ENCODE measurements at regions not wholly inside any gene's neighbourhood (a gene's known extent, or its start where the extent isn't known, plus 50 kb on each side); places are given as distances from the start of the nearest gene placed in this dataset.
A peak's percentile ranks its signal among the peaks of the same experiment; 100 is the strongest.

DNA sequence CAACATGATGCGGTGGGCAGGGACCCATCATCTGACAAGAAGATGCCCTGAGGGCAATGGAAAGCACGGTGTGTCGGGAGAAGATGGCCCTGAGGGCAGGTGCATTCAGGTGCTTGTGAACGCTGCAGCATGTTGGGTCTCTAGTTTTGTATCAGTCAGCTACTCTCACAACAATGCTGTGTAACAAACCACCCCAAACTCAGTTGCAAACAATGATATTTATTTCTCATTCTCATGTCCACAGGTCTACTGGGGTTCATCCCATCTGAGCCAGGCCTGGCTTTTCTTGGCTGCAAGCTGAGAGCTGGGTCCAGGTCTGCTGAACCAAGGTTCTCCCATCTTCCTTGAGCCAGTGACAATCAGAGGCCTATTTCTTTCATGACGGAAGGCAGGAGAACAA is 461.6 kb downstream of the PREX1 start:
- no peaks in the 10 kb centered on the region for H3K9me3 ChIP-seq (replicated peaks in 1 of 2; ENCODE audit: control insufficient read depth in 1 of 2, insufficient read depth in 1 of 2, low read length in 2 of 2)
- H3K36me3 ChIP-seq (replicated peaks in 1 of 2; ENCODE audit: control insufficient read depth in 1 of 2, insufficient read depth in 2 of 2, low read length in 2 of 2), result no peaks in the 10 kb centered on the region
- no peak overlapping the region for H3K27ac ChIP-seq (ENCODE audit: low read depth in 1 of 2, low read length in 2 of 2)
- no peak overlapping the region for H3K4me2 ChIP-seq (replicated peaks; ENCODE audit: extremely low read depth, low read length, poor library complexity, severe bottlenecking)
- H3K27ac Mint-ChIP-seq, result peak overlapping the region in 1 of 7 donors; percentile 15
- DNase-seq, result no peak
- no peaks in the 10 kb centered on the region for H3K4me1 ChIP-seq (ENCODE audit: control insufficient read depth in 1 of 2, insufficient read depth in 2 of 2, low read length in 2 of 2)
- intact Hi-C loops (cut with micrococcal nuclease), result no loop called here
- no peaks in the 10 kb centered on the region for H4K20me1 ChIP-seq (ENCODE audit: insufficient read depth, low read length)
- no peaks in the 10 kb centered on the region for H3K79me2 ChIP-seq (ENCODE audit: insufficient read depth, low read length)
- no peaks in the 10 kb centered on the region for H3K4me1 Mint-ChIP-seq
- H3K9me3 Mint-ChIP-seq, result peaks cover 3 to 10% (median 6%) of the 10 kb centered on the region in 7 donors
- H3K36me3 Mint-ChIP-seq, result no peaks in the 10 kb centered on the region
- H3K9ac ChIP-seq (ENCODE audit: insufficient read depth, low read length, poor library complexity, severe bottlenecking), result no peak overlapping the region
- peaks cover 2 to 19% (median 14%) of the 10 kb centered on the region in 3 donors for H3K27me3 Mint-ChIP-seq (ENCODE audit: low read depth in 3 of 3)
- H3K27me3 ChIP-seq (ENCODE audit: control insufficient read depth in 2 of 2, insufficient read depth in 2 of 2, low read length in 2 of 2), result peaks cover 0 to 2% of the 10 kb centered on the region in 2 donors
- H2AFZ ChIP-seq (ENCODE audit: insufficient read depth, low read depth, low read length, poor library complexity, severe bottlenecking), result no peak overlapping the region
- H3K4me3 Mint-ChIP-seq, result no peak overlapping the region
- TF ChIP-seq, protein P1, sequence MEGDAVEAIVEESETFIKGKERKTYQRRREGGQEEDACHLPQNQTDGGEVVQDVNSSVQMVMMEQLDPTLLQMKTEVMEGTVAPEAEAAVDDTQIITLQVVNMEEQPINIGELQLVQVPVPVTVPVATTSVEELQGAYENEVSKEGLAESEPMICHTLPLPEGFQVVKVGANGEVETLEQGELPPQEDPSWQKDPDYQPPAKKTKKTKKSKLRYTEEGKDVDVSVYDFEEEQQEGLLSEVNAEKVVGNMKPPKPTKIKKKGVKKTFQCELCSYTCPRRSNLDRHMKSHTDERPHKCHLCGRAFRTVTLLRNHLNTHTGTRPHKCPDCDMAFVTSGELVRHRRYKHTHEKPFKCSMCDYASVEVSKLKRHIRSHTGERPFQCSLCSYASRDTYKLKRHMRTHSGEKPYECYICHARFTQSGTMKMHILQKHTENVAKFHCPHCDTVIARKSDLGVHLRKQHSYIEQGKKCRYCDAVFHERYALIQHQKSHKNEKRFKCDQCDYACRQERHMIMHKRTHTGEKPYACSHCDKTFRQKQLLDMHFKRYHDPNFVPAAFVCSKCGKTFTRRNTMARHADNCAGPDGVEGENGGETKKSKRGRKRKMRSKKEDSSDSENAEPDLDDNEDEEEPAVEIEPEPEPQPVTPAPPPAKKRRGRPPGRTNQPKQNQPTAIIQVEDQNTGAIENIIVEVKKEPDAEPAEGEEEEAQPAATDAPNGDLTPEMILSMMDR (IDR thresholded peaks at IDR 0.05), result no peak
- 96% methylated on average over 2 of the region's 5 CpGs for WGBS (ENCODE audit: insufficient coverage)
- H3K4me3 ChIP-seq (replicated peaks in 1 of 3; ENCODE audit: low read depth in 2 of 3, low read length in 3 of 3), result no peak overlapping the region

DNA sequence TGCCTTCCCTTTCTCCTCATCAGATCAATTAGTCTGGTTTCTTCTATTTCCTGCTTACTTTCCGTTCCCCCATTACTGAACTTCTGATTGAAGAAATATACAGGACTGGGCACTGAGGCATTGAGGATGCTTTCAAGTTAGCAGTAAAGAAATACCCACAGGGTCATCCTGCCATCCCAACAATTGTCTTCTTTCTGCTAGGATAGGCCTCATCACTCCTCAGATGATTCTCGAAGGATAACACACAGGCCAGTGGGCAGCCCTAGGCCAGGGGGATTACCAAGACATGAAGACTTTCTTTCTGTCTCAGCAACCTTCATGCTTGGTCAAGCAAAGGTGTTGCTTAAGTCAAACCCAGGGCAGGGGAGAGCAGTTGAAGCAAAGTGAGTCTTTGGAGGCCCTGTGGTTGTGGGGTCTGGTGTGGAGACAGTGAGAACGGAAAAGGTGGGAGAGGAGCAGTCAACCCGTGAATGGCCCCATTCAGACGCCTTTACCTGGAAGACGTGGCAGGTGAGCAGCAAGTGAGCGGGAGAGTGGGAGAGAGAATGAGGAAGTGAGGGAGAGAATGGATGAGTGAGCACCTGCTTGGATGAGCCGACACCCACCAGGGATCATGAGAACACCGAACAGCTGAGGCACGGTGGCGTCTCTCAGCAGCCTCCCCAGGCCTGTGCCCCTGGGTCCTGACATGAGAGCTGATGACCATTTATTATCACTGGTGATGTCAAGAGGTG is 462.9 kb downstream of the PREX1 start:
- DNase-seq, result no peak
- Histone ChIP-seq H3K79me2 (ENCODE audit: insufficient read depth, low read length) (no peaks in the 10 kb centered on the region), H3K36me3 (replicated peaks in 1 of 2; ENCODE audit: control insufficient read depth in 1 of 2, insufficient read depth in 2 of 2, low read length in 2 of 2) (no peaks in the 10 kb centered on the region), H3K27ac (ENCODE audit: low read depth in 1 of 2, low read length in 2 of 2) (no peak overlapping the region), H3K4me2 (replicated peaks; ENCODE audit: extremely low read depth, low read length, poor library complexity, severe bottlenecking) (no peak overlapping the region), H3K9ac (ENCODE audit: insufficient read depth, low read length, poor library complexity, severe bottlenecking) (no peak overlapping the region), H4K20me1 (ENCODE audit: insufficient read depth, low read length) (no peaks in the 10 kb centered on the region), H2AFZ (ENCODE audit: insufficient read depth, low read depth, low read length, poor library complexity, severe bottlenecking) (no peak overlapping the region), H3K9me3 (replicated peaks in 1 of 2; ENCODE audit: control insufficient read depth in 1 of 2, insufficient read depth in 1 of 2, low read length in 2 of 2) (no peaks in the 10 kb centered on the region), H3K4me3 (replicated peaks in 1 of 3; ENCODE audit: low read depth in 2 of 3, low read length in 3 of 3) (no peak overlapping the region), H3K4me1 (ENCODE audit: control insufficient read depth in 1 of 2, insufficient read depth in 2 of 2, low read length in 2 of 2) (no peaks in the 10 kb centered on the region), H3K27me3 (ENCODE audit: control insufficient read depth in 2 of 2, insufficient read depth in 2 of 2, low read length in 2 of 2) (peaks cover 0 to 2% of the 10 kb centered on the region in 2 donors)
- H3K27ac Mint-ChIP-seq, result no peak overlapping the region
- peaks cover 3 to 10% (median 6%) of the 10 kb centered on the region in 7 donors for H3K9me3 Mint-ChIP-seq
- H3K36me3 Mint-ChIP-seq, result no peaks in the 10 kb centered on the region
- 93% methylated on average over 10 of the region's 11 CpGs for WGBS (ENCODE audit: insufficient coverage)
- intact Hi-C loops (cut with micrococcal nuclease), result no loop called here
- no peak overlapping the region for H3K4me3 Mint-ChIP-seq
- no peaks in the 10 kb centered on the region for H3K4me1 Mint-ChIP-seq
- TF ChIP-seq, protein P1 (IDR thresholded peaks at IDR 0.05), result no peak
- peaks cover 3 to 17% (median 14%) of the 10 kb centered on the region in 3 donors for H3K27me3 Mint-ChIP-seq (ENCODE audit: low read depth in 3 of 3)

All from CD14-positive monocyte (primary cell).